Dermis microvascular lymphatic vessel endothelial cell (primary cell): ENCODE measurements at regions not wholly inside any gene's neighbourhood (a gene's known extent, or its start where the extent isn't known, plus 50 kb on each side); places are given as distances from the start of the nearest gene placed in this dataset.

Experiments
- DNase-seq, 2 donors: peaks; one replicate each; pipeline versions ENCODE4 v3.0.0 to v3.0.0-alpha.2; 2010; ENCODE audit warnings: low read depth in 2 of 2

- peak in 1 of 2 donors; percentile 27 for DNase-seq
Observed at GRCh38 chr9:18347386-18348082, 126.4 kb upstream of the ADAMTSL1 start.

- no peak for DNase-seq
Observed at GRCh38 chr9:18348083-18348475, 125.9 kb upstream of the ADAMTSL1 start.

- DNase-seq, result no peak
Observed at GRCh38 chr9:18349530-18349929, 124.4 kb upstream of the ADAMTSL1 start.

- DNase-seq, result no peak
Observed at GRCh38 chr9:18350036-18350435, 123.9 kb upstream of the ADAMTSL1 start.

- no peak for DNase-seq
Observed at GRCh38 chr9:18350995-18351595, 122.9 kb upstream of the ADAMTSL1 start.

GRCh38 chr9:18352711-18353110, 121.2 kb upstream of the ADAMTSL1 start:
- no peak for DNase-seq

- no peak for DNase-seq
Observed at GRCh38 chr9:18353473-18353872, 120.5 kb upstream of the ADAMTSL1 start.

- no peak for DNase-seq
Observed at GRCh38 chr9:18357321-18357720, 116.6 kb upstream of the ADAMTSL1 start.

- DNase-seq, result peak in 1 of 2 donors; percentile 67
Observed at GRCh38 chr9:18358325-18358724, 115.6 kb upstream of the ADAMTSL1 start.

GRCh38 chr9:18359335-18359734, 114.6 kb upstream of the ADAMTSL1 start:
- peak in 1 of 2 donors; percentile 78 for DNase-seq

GRCh38 chr9:18360005-18360404, 113.9 kb upstream of the ADAMTSL1 start:
- peak in 1 of 2 donors; percentile 54 for DNase-seq

GRCh38 chr9:18361646-18362045, 112.3 kb upstream of the ADAMTSL1 start:
- no peak for DNase-seq

GRCh38 chr9:18362166-18362565, 111.8 kb upstream of the ADAMTSL1 start:
- DNase-seq, result no peak

- DNase-seq, result peak; percentile 51 to 94
Observed at GRCh38 chr9:18362901-18363685, 110.9 kb upstream of the ADAMTSL1 start.

GRCh38 chr9:18365651-18366050, 108.3 kb upstream of the ADAMTSL1 start:
- DNase-seq, result no peak

- DNase-seq, result no peak
Observed at GRCh38 chr9:18366184-18366583, 107.8 kb upstream of the ADAMTSL1 start.

- DNase-seq, result no peak
Observed at GRCh38 chr9:18368206-18368605, 105.7 kb upstream of the ADAMTSL1 start.

- DNase-seq, result no peak
Observed at GRCh38 chr9:18371141-18371540, 102.8 kb upstream of the ADAMTSL1 start.

GRCh38 chr9:18371621-18372020, 102.3 kb upstream of the ADAMTSL1 start:
- DNase-seq, result no peak

- DNase-seq, result peak; percentile 38 to 94
Observed at GRCh38 chr9:18379073-18379811, 94.7 kb upstream of the ADAMTSL1 start.

- DNase-seq, result peak in 1 of 2 donors; percentile 34
Observed at GRCh38 chr9:18382243-18382642, 91.7 kb upstream of the ADAMTSL1 start.

- DNase-seq, result peak; percentile 48 to 78
Observed at GRCh38 chr9:18384066-18384465, 89.9 kb upstream of the ADAMTSL1 start.
